Neural progenitor cell (in vitro differentiated cells): ENCODE measurements at regions not wholly inside any gene's neighbourhood (a gene's known extent, or its start where the extent isn't known, plus 50 kb on each side); places are given as distances from the start of the nearest gene placed in this dataset.
A peak's percentile ranks its signal among the peaks of the same experiment; 100 is the strongest.

Experiments
- EZH2 ChIP-seq: fragments of 200-600 bp; sonication (generic); IDR thresholded peaks from 2 replicates; pipeline ENCODE4 v1.6.1; 2017; ENCODE audit warnings: antibody characterized with exemption, mild to moderate bottlenecking, moderate library complexity
- TF ChIP-seq, protein P1 (sequence below): fragments of 200-600 bp; sonication (generic); IDR thresholded peaks from 2 replicates; pipeline ENCODE4 v1.5.1; 2017; ENCODE audit warnings: antibody characterized with exemption, mild to moderate bottlenecking

DNA sequence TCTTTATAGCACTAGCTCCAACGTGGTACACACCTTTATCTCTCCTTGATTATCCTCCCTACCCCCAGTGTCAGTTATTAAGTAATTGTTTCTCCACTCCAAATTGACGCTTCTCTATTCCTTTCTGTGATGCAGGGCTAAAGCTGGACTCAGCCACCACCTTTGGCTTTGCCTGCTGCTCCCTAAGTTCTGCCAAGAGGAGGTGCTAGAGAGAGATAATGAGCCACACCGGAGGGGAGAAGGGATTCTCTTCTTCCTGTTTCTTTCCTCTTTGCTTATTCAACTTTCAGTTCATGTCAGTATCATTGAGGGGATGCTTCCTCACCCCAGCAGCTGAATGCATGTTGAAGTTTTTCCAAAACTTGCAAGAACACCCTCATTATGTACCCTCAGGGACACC lies 176.5 kb downstream of the GBA3 start:
- TF ChIP-seq EZH2 = no peak
- TF ChIP-seq, protein P1, sequence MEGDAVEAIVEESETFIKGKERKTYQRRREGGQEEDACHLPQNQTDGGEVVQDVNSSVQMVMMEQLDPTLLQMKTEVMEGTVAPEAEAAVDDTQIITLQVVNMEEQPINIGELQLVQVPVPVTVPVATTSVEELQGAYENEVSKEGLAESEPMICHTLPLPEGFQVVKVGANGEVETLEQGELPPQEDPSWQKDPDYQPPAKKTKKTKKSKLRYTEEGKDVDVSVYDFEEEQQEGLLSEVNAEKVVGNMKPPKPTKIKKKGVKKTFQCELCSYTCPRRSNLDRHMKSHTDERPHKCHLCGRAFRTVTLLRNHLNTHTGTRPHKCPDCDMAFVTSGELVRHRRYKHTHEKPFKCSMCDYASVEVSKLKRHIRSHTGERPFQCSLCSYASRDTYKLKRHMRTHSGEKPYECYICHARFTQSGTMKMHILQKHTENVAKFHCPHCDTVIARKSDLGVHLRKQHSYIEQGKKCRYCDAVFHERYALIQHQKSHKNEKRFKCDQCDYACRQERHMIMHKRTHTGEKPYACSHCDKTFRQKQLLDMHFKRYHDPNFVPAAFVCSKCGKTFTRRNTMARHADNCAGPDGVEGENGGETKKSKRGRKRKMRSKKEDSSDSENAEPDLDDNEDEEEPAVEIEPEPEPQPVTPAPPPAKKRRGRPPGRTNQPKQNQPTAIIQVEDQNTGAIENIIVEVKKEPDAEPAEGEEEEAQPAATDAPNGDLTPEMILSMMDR = peak; percentile 45
